Loucy (cell line): ENCODE measurements at regions not wholly inside any gene's neighbourhood (a gene's known extent, or its start where the extent isn't known, plus 50 kb on each side); places are given as distances from the start of the nearest gene placed in this dataset.

Experiments
- H2AFZ ChIP-seq: fragments of 200-600 bp; sonication (generic); 2 replicates; pipeline ENCODE4 v1.6.0; 2016; ENCODE audit warnings: antibody characterized with exemption, mild to moderate bottlenecking, low read length, moderate library complexity
- H3F3A ChIP-seq: fragments of 200-600 bp; 2 replicates; pipeline ENCODE4 v1.6.0; 2016; ENCODE audit warnings: antibody characterized with exemption, low read depth, mild to moderate bottlenecking
- H3K27me3 ChIP-seq: fragments of 200-600 bp; sonication (generic); 2 replicates; pipeline ENCODE4 v1.6.1; 2014; ENCODE audit warnings: low read length, mild to moderate bottlenecking; ENCODE audit not compliant: insufficient read depth, poor library complexity, severe bottlenecking
- H3K36me3 ChIP-seq: fragments of 200-600 bp; sonication (generic); 2 replicates; pipeline ENCODE4 v1.6.1; 2016; ENCODE audit warnings: low read length; ENCODE audit not compliant: insufficient read depth
- H3K4me1 ChIP-seq: fragments of 200-600 bp; sonication (generic); 2 replicates; pipeline ENCODE4 v1.5.1; 2014; ENCODE audit warnings: low read length, mild to moderate bottlenecking; ENCODE audit not compliant: insufficient read depth, poor library complexity, severe bottlenecking
- H3K4me2 ChIP-seq: fragments of 200-600 bp; sonication (generic); 2 replicates; pipeline ENCODE4 v1.6.0; 2014; ENCODE audit warnings: antibody characterized with exemption, low read length, low read depth, mild to moderate bottlenecking; ENCODE audit not compliant: poor library complexity, severe bottlenecking
- H3K4me3 ChIP-seq: fragments of 200-600 bp; sonication (generic); 2 replicates; pipeline ENCODE4 v1.5.1; 2014; ENCODE audit warnings: low read length, mild to moderate bottlenecking, mixed read lengths; ENCODE audit not compliant: poor library complexity, severe bottlenecking
- H3K79me2 ChIP-seq: fragments of 200-600 bp; sonication (generic); 2 replicates; pipeline ENCODE4 v1.6.1; 2014; ENCODE audit warnings: low read length; ENCODE audit not compliant: insufficient read depth
- H3K9ac ChIP-seq: fragments of 200-600 bp; sonication (generic); 2 replicates; pipeline ENCODE4 v1.6.0; 2014; ENCODE audit warnings: mild to moderate bottlenecking, low read depth, low read length, moderate library complexity; ENCODE audit not compliant: poor library complexity, severe bottlenecking
- H3K9me2 ChIP-seq: fragments of 200-600 bp; sonication (generic); replicated peaks from 2 replicates; pipeline ENCODE4 v1.6.1; 2016; ENCODE audit warnings: low read depth, low read length, mixed read lengths
- H3K9me3 ChIP-seq: fragments of 200-600 bp; sonication (generic); 2 replicates; pipeline ENCODE4 v1.6.1; 2014; ENCODE audit warnings: mild to moderate bottlenecking, antibody characterized with exemption, low read length, low read depth; ENCODE audit not compliant: insufficient read depth
- H4K20me1 ChIP-seq: fragments of 200-600 bp; sonication (generic); 2 replicates; pipeline ENCODE4 v1.6.0; 2014; ENCODE audit warnings: antibody characterized with exemption, low read length, mild to moderate bottlenecking; ENCODE audit not compliant: insufficient read depth, poor library complexity, severe bottlenecking
- EZH2phosphoT487 ChIP-seq: fragments of 200-600 bp; IDR thresholded peaks from 2 replicates; pipeline ENCODE4 v1.6.1; 2018; ENCODE audit warnings: antibody characterized with exemption, mild to moderate bottlenecking, moderate library complexity, borderline replicate concordance
- TF ChIP-seq, protein P1 (sequence below): fragments of 200-600 bp; sonication (generic); conservative IDR thresholded peaks from 2 replicates; pipeline ENCODE4 v1.5.1; 2014; ENCODE audit warnings: mild to moderate bottlenecking, antibody characterized with exemption, low read length

DNA sequence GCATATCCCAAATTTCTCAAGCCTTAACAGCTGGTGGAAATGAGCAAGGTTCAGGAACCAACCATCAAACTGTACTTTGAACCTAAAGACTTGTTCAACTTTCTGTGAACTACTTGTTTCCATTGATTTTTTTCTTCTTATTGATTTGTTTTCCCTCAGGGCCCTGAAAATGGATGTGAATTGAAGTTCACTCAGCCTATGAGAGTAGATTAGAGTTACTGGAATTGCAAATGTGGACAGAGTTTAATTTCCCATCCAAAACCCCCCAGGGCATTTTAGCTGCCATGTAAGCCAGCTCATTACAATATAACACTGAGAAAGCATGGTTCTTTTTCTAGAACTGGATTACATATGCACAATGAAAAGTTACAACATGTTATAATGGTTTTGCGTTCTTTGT, 1105.7 kb downstream of the REEP3 start:
- H3K4me3 ChIP-seq = no peak overlapping the region
- H3K36me3 ChIP-seq = no peaks in the 10 kb centered on the region
- no peaks in the 10 kb centered on the region for H3K79me2 ChIP-seq
- H3K4me2 ChIP-seq = no peak overlapping the region
- TF ChIP-seq EZH2phosphoT487 = no peak
- TF ChIP-seq, protein P1, sequence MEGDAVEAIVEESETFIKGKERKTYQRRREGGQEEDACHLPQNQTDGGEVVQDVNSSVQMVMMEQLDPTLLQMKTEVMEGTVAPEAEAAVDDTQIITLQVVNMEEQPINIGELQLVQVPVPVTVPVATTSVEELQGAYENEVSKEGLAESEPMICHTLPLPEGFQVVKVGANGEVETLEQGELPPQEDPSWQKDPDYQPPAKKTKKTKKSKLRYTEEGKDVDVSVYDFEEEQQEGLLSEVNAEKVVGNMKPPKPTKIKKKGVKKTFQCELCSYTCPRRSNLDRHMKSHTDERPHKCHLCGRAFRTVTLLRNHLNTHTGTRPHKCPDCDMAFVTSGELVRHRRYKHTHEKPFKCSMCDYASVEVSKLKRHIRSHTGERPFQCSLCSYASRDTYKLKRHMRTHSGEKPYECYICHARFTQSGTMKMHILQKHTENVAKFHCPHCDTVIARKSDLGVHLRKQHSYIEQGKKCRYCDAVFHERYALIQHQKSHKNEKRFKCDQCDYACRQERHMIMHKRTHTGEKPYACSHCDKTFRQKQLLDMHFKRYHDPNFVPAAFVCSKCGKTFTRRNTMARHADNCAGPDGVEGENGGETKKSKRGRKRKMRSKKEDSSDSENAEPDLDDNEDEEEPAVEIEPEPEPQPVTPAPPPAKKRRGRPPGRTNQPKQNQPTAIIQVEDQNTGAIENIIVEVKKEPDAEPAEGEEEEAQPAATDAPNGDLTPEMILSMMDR = no peak
- no peak overlapping the region for H2AFZ ChIP-seq
- H3K27me3 ChIP-seq = no peaks in the 10 kb centered on the region
- no peaks in the 10 kb centered on the region for H4K20me1 ChIP-seq
- H3K4me1 ChIP-seq = no peaks in the 10 kb centered on the region
- H3K9me3 ChIP-seq = no peaks in the 10 kb centered on the region
- no peaks in the 10 kb centered on the region for H3K9me2 ChIP-seq
- H3K9ac ChIP-seq = no peak overlapping the region
- no peaks in the 10 kb centered on the region for H3F3A ChIP-seq

DNA sequence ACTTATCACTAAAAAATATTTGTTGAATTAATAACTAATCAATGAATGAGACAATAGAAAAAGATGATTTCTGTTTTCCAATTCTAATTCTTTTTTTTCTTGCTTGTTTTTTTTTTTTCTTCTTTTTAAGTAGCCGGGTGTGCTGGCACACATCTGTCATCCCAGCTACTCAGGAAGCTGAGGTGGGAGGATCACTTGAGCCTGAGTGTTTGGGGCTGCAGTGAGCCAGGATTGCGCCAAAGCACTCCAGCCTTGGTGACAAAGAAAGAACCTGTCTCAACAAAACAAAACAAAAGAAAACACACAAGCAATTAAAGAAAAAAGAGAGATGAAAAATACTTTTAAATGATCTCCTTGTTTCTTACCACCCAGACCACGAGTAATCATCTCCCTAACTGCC, 1109.3 kb downstream of the REEP3 start:
- Histone ChIP-seq H3K4me2 (no peak overlapping the region), H3K79me2 (no peaks in the 10 kb centered on the region), H4K20me1 (no peaks in the 10 kb centered on the region), H3F3A (no peaks in the 10 kb centered on the region), H3K27me3 (no peaks in the 10 kb centered on the region), H2AFZ (no peak overlapping the region), H3K4me3 (no peak overlapping the region), H3K9me3 (no peaks in the 10 kb centered on the region), H3K4me1 (no peaks in the 10 kb centered on the region), H3K9me2 (no peaks in the 10 kb centered on the region), H3K9ac (no peak overlapping the region), H3K36me3 (no peaks in the 10 kb centered on the region)
- TF ChIP-seq, protein P1 = no peak
- no peak for TF ChIP-seq EZH2phosphoT487

DNA sequence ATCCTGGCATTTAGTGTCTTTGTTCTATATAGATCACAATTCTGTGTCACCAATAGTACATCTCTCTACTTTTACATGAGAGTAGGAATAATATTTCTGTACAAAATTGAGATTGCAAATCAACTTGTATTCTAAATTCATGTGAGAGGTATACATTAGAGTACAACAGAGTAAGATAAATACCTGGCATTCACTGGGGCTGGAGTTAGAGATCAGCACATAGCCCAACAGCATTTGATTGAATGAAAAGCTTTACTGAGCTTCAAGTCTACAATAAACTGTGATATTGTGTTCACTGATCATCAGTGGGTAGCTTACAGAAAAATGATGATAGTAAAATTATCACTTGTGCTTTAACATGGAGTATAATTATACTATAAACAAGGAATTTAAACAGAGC, 1114.7 kb downstream of the REEP3 start:
- H3K4me1 ChIP-seq = no peaks in the 10 kb centered on the region
- H3K9ac ChIP-seq = no peak overlapping the region
- no peak for TF ChIP-seq EZH2phosphoT487
- TF ChIP-seq, protein P1 = no peak
- H2AFZ ChIP-seq = no peak overlapping the region
- no peak overlapping the region for H3K4me3 ChIP-seq
- no peaks in the 10 kb centered on the region for H3K9me2 ChIP-seq
- H3K27me3 ChIP-seq = no peaks in the 10 kb centered on the region
- no peaks in the 10 kb centered on the region for H3K9me3 ChIP-seq
- no peaks in the 10 kb centered on the region for H3K36me3 ChIP-seq
- no peaks in the 10 kb centered on the region for H3K79me2 ChIP-seq
- no peak overlapping the region for H3K4me2 ChIP-seq
- no peaks in the 10 kb centered on the region for H4K20me1 ChIP-seq
- no peaks in the 10 kb centered on the region for H3F3A ChIP-seq
